ENCODE measurements at regions not wholly inside any gene's neighbourhood (a gene's known extent, or its start where the extent isn't known, plus 50 kb on each side); places are given as distances from the start of the nearest gene placed in this dataset.
"Not testable (repeated sequence)": the region's sequence is repeated elsewhere in the genome, so short reads cannot be mapped to it uniquely, and the experiment has no call there.

GRCh38 chr7:76936346-76936745 is 95.8 kb downstream of the SPDYE17 start:
- not testable (repeated sequence) for TF ChIP-seq USF2 (IDR thresholded peaks at IDR 0.05; ENCODE audit: low read depth, low read length); CTCF (conservative IDR thresholded peaks at IDR 0.05; ENCODE audit: low read depth, low read length); POLR2A (IDR thresholded peaks at IDR 0.05; ENCODE audit: low read depth, low read length); MAFK (IDR thresholded peaks at IDR 0.05; ENCODE audit: low read depth, low read length); SMC3 (IDR thresholded peaks at IDR 0.05; ENCODE audit: low read depth, low read length); RAD21 (IDR thresholded peaks at IDR 0.05; ENCODE audit: low read length)
- TF ChIP-seq, protein P1, sequence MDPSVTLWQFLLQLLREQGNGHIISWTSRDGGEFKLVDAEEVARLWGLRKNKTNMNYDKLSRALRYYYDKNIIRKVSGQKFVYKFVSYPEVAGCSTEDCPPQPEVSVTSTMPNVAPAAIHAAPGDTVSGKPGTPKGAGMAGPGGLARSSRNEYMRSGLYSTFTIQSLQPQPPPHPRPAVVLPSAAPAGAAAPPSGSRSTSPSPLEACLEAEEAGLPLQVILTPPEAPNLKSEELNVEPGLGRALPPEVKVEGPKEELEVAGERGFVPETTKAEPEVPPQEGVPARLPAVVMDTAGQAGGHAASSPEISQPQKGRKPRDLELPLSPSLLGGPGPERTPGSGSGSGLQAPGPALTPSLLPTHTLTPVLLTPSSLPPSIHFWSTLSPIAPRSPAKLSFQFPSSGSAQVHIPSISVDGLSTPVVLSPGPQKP (IDR thresholded peaks at IDR 0.05; ENCODE audit: borderline replicate concordance, low read depth, low read length) = not testable (repeated sequence)

Measured in IMR-90 (cell line).